HT1080 (cell line): ENCODE measurements at regions not wholly inside any gene's neighbourhood (a gene's known extent, or its start where the extent isn't known, plus 50 kb on each side); places are given as distances from the start of the nearest gene placed in this dataset.
A peak's percentile ranks its signal among the peaks of the same experiment; 100 is the strongest.

ENCODE experiments used
- DNase-seq: peaks from one replicate; pipeline ENCODE4 v3.0.0-alpha.2; 2015; ENCODE audit warnings: low read depth

DNA sequence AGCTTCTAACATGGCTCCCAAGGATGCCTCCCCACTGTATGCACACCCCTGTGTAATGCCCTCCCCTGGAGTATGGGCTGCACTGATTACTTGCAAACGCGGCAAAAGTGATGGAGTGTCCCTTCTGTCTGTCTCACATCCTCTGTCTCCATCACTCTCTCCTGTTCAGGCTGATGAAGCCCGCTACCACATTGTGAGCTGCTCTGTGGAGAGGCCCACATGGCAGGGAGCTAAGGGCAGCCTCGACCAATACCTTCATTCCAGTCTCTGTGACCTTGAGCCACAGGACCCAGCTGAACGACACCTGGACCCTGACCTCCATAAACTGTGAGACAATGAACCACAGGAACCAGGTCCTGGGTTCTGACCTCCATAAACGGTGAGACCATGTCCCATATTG lies 154.1 kb upstream of the ETV3 start:
- no peak for DNase-seq

GRCh38 chr1:157291083-157291482 lies 152.9 kb upstream of the ETV3 start:
- no peak for DNase-seq

GRCh38 chr1:157289424-157290105 lies 151.4 kb upstream of the ETV3 start:
- no peak for DNase-seq

GRCh38 chr1:157288996-157289395 lies 150.8 kb upstream of the ETV3 start:
- DNase-seq: no peak

DNA sequence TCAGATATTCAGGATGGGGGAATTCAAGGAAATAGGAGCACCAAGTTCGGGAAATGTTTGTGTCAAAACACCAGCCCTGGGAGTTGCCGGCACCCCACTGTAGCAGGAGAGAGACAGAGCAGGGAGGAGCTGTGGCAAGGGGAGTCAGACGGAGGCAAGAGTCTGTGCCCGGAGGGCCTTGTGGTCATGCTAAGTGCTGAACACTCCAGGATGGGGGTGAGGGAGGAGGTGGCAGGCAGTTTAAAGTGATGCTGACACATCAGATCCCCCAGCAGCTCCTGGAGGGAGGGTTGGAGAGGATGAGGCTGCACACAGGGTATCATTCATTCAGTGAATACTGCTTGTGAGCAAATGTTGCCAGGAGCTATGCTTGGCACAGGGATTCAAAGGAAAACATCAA lies 150.3 kb upstream of the ETV3 start:
- DNase-seq: no peak

DNA sequence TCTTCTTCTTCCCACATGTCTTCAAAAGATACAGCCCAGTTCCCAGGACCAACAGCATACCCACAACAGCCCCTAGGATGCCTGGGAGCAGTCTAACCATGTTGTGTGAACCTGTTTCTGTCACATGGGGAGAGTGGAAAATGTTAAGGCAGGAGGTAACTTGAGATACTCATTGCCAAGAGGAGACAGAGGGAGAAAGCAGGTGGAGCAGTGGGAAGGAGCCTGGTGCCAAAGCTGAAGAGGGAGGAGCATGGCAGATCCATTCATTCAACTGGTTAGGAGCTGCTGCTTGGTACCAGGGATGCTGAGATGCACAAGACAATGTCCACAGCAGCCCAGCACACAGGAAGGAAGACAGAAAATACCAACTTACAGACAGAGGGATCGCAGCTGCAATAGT lies 149.8 kb upstream of the ETV3 start:
- no peak for DNase-seq

DNA sequence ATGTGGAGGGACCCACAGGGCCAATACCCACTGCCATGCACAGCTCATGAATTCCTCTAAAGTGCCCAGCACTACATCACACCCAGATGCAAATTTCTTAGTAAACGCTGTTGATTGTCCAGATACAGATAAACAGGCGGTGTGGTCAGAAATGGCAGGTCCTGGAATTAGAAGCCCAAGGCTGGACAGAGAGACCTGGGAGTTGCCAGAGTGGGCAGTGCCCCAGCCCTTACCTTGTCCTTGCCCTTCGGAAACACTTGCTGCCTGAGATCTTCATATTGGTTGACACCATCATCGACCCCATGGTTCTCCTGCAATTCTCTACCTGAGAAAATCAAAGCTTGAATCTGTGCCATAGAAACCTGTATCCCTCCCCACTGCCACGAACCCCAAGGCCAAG lies 149.3 kb upstream of the ETV3 start:
- DNase-seq: no peak

- DNase-seq: no peak
Measured at GRCh38 chr1:157286646-157287420, 148.6 kb upstream of the ETV3 start.

GRCh38 chr1:157286096-157286495 lies 147.9 kb upstream of the ETV3 start:
- DNase-seq: no peak

DNA sequence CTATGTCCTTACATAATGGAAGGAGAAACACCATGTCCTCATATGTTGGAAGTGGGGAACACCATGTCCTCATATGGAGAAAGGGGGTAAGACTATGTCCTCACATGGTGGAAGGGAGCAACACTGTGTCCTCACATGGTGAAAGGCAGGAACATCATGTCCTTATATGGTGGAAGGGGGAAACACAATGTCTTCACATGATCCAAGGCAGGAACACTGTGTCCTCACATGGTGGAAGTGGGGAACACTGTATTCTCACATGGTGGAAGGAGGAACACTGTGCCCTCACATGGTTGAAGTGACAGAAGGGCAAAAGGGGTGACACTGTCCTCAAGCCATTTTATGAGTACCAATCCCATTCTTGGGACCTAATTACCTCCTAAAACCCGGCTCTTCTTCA lies 146.3 kb upstream of the ETV3 start:
- DNase-seq: no peak

GRCh38 chr1:157279802-157280140 lies 141.6 kb upstream of the ETV3 start:
- DNase-seq: no peak

- DNase-seq: no peak
Measured at GRCh38 chr1:157279138-157279801, 141.1 kb upstream of the ETV3 start.

DNA sequence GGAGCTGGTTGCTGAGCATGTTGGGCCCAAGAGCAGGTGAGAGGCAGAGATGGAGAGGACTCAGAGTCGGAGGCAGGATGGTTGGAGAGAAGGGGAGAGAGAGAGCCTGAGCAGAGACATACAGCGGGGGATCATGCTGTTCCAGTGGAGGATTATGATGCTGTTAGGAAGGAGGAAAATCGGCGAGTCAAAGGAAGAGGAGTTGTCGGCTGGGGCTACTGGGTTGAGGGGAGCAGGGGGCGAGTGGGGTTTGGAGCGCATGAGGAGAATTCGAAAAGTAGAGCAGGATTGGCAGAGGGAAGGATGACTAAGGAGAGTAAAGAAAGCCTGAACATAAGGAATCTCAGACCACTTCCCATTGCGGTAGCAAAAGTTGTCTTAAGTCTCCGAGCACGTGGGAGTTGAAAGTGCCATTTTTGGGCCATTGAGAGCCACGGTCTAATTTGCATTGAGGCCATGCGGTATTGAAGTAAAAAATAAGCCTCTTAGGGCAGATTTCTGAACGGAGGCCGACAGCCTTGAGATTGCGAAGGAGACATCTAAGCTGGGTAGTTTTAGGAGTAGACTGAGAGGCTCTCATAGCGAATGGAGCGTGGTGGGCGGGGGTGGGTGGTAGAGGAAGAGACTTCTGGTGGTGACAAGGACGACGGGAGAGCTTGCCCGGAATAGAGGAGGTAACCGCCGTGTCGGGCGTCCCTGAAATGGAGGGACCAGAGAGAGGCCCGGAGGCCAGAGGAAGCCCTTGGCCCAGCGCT lies 140.4 kb upstream of the ETV3 start:
- DNase-seq: no peak

DNA sequence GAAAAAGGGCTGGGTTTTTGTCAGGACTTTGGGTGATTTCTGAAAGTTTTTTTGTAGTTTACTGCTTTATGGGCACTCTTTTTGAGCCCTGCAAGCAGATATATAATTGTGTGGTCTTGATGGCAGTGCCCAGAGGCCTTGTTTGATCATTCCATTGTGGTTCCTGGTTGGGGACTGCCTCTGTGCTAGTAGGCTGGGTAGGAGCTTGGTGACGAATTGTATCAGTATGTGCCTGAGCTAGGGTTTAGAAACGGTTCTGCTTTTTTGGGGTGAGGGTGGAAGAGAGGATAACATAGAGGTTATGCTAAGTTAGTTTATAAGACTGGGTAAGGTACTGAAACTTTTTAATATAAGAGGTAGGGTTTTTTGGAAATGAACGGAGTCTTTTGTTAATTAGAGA lies 139.7 kb upstream of the ETV3 start:
- DNase-seq: no peak

GRCh38 chr1:157277281-157277680 lies 139.1 kb upstream of the ETV3 start:
- DNase-seq: no peak

DNA sequence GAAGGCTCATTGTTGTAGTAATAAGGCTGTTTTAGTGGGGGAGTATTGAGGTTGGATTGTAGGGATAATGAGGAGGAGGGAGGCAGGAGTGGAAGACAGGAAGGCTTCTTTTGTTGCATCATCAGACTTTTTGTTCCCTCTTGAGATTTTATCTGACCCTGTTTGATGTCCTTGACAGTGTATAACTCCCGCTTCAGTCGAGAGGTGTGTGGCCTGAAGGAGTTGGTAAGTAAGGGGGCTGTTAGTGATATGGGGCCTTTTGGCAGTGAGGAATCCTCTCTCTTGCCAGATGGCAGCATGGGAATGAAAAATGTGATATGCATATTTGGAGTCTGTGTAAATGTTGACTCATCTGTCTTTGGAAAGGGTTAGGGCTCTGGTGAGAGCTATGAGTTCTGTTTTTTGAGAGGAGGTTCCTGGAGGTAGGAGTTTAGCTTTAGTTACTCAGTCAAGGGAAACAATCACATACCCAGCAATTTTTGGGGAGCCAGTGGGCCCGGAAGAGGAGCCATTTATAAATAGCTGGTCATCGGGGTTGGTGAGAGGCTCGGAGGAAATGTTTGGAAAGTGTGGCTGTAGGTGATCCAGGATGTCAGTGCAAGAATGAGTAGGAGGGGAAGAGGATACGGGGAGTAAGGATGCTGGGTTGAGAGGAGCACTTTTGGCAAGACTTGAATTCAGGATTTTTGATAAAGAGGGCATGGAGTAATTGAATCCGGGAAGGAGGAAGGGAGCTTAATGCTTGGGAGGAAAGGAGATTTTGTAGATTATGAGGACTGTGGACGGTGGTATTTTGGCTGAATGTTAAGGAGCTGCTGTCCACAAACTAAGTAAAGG lies 136.7 kb upstream of the ETV3 start:
- peak; percentile 66 for DNase-seq

DNA sequence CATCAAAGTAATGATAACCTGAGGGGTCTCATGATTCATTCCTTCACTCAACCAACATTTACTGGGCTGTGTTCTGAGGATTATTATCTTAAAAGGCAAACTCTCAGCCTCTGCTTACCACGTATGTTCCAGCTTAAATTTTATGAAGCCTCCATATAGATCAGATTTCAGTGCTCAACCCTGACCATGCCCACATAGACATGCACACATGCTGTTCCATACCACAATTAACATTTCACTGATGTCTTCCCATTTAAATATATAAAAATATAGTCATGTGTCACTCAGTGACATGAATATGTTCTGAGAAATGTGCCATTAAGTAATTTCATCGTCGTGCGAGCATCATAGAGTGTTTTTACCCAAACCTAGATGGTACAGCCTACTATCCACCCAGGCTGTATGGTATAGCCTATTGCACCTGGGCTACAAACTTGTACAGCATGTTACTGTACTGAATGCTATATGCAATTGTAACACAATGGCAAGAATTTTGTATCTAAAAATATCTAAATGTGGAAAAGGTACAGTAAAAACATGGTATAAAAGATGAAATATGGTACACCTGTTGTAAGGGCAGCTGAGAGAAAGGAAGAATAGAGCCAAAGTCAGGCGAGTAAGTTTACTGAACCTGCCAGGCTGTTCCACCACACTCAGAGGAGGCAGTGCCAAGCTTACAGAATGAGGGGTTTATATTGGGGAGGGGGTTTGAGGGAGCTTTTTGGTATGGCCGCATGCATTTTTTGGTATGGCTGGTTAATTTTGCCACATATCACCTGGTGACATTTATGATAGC lies 134.7 kb upstream of the ETV3 start:
- DNase-seq: no peak

DNA sequence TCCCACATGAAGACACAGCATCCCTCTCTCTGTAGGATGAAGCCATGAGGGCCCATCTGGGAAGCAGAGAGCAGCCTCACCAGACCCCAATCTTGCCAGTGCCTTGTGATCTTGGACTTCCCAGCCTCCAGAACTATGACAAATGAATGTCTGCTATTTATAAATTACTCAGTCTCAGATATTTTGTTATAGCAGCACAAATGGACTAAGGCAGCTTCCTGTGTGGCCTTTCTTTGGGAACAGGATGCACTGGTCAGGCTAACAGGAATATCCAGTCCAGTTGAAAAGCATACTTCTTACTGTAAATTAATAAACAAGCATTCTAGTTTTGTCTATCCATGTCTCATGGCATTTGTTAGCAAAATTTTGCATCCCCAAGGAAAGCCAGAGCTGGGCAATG lies 134.1 kb upstream of the ETV3 start:
- DNase-seq: no peak

- DNase-seq: no peak
Measured at GRCh38 chr1:157270705-157271274, 132.6 kb upstream of the ETV3 start.
